ENCODE measurements at regions not wholly inside any gene's neighbourhood (a gene's known extent, or its start where the extent isn't known, plus 50 kb on each side); places are given as distances from the start of the nearest gene placed in this dataset.

DNA sequence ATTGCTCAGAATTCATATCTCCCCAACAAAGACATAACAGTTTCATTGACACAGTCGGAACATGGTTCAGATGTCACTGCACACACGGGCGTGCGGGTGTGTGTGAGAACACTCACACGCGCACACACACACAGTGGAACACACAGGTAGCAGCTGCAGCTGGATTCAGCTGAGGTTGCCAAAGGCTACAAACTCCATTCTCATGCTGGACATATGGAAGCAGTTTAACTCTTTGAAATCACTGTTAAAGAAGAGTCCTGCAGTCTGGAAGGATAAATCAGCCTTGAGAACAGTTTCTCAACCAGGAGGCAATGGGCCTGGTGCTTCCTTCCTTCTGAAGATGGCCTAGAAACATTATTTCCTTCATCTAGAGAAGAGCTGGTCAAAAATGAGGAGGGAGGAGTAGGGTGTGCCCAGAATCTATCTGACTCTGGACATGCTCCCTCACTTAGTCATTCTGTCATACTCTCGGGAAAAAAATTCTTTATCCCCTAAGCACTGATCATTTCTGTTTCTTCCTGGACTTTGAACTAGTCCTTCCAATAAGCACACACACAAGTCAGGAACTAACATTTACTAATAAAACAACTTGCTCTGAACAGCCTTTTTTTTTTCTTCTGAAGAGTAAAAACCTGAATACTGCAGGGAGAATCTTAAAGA, 160.6 kb downstream of the ZDHHC21 start:
- TF ChIP-seq, protein P1, sequence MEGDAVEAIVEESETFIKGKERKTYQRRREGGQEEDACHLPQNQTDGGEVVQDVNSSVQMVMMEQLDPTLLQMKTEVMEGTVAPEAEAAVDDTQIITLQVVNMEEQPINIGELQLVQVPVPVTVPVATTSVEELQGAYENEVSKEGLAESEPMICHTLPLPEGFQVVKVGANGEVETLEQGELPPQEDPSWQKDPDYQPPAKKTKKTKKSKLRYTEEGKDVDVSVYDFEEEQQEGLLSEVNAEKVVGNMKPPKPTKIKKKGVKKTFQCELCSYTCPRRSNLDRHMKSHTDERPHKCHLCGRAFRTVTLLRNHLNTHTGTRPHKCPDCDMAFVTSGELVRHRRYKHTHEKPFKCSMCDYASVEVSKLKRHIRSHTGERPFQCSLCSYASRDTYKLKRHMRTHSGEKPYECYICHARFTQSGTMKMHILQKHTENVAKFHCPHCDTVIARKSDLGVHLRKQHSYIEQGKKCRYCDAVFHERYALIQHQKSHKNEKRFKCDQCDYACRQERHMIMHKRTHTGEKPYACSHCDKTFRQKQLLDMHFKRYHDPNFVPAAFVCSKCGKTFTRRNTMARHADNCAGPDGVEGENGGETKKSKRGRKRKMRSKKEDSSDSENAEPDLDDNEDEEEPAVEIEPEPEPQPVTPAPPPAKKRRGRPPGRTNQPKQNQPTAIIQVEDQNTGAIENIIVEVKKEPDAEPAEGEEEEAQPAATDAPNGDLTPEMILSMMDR (IDR thresholded peaks at IDR 0.05): no peak
- TF ChIP-seq POLR2A (IDR thresholded peaks at IDR 0.05): no peak

Measured in Peyer's patch (tissue), 4 donors.